Prostate gland (tissue), 2 donors: ENCODE measurements at regions not wholly inside any gene's neighbourhood (a gene's known extent, or its start where the extent isn't known, plus 50 kb on each side); places are given as distances from the start of the nearest gene placed in this dataset.

ENCODE experiments used
- CTCF ChIP-seq, 4 experiments: fragments of 200-600 bp in 2 of 4; fragments of 450-650 bp in 2 of 4; sonication (generic) in 2 of 4; IDR thresholded peaks; 1 replicate in 3 of 4; 2 replicates in 1 of 4; pipeline ENCODE4 v1.5.1; 2016 to 2019; ENCODE audit warnings: antibody characterized with exemption in 4 of 4, mild to moderate bottlenecking in 2 of 4, moderate library complexity in 2 of 4
- POLR2A ChIP-seq: fragments of 450-650 bp; IDR thresholded peaks from one replicate; pipeline ENCODE4 v1.6.1; 2016; ENCODE audit warnings: antibody characterized with exemption, mild to moderate bottlenecking

- no peak for TF ChIP-seq CTCF (IDR thresholded peaks at IDR 0.05)
- no peak for TF ChIP-seq POLR2A
Observed at GRCh38 chr15:39144613-39145499, 436.0 kb upstream of the THBS1 start.
